ENCODE measurements at regions not wholly inside any gene's neighbourhood (a gene's known extent, or its start where the extent isn't known, plus 50 kb on each side); places are given as distances from the start of the nearest gene placed in this dataset.

- intact Hi-C loops (cut with DNase I, micrococcal nuclease): no loop called here
- H3K27me3 ChIP-seq (ENCODE audit: control insufficient read depth in 1 of 2, insufficient read depth in 2 of 2, low read length in 2 of 2): no peaks in the 10 kb centered on the region
- no peaks in the 10 kb centered on the region for H3K36me3 ChIP-seq (ENCODE audit: insufficient read depth, low read length)
- H3K9me3 Mint-ChIP-seq: no peaks in the 10 kb centered on the region
- TF ChIP-seq, protein P1, sequence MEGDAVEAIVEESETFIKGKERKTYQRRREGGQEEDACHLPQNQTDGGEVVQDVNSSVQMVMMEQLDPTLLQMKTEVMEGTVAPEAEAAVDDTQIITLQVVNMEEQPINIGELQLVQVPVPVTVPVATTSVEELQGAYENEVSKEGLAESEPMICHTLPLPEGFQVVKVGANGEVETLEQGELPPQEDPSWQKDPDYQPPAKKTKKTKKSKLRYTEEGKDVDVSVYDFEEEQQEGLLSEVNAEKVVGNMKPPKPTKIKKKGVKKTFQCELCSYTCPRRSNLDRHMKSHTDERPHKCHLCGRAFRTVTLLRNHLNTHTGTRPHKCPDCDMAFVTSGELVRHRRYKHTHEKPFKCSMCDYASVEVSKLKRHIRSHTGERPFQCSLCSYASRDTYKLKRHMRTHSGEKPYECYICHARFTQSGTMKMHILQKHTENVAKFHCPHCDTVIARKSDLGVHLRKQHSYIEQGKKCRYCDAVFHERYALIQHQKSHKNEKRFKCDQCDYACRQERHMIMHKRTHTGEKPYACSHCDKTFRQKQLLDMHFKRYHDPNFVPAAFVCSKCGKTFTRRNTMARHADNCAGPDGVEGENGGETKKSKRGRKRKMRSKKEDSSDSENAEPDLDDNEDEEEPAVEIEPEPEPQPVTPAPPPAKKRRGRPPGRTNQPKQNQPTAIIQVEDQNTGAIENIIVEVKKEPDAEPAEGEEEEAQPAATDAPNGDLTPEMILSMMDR (IDR thresholded peaks at IDR 0.05): no peak
- ATAC-seq (ENCODE audit: poor library complexity): no peak
- no peaks in the 10 kb centered on the region for H3K4me1 Mint-ChIP-seq (ENCODE audit: low read depth)
- H3K4me3 Mint-ChIP-seq: no peak overlapping the region
- no peak overlapping the region for H3K27ac ChIP-seq (ENCODE audit: low read depth in 1 of 2, low read length in 2 of 2)
- no peak overlapping the region for H3K4me3 ChIP-seq (ENCODE audit: low read length)
- ChIA-PET CTCF (no interaction called here), POLR2A (no interaction called here)
- no peak overlapping the region for H3K27ac Mint-ChIP-seq
- no peaks in the 10 kb centered on the region for H3K36me3 Mint-ChIP-seq (ENCODE audit: low read depth)
- H3K9me3 ChIP-seq (ENCODE audit: control insufficient read depth in 1 of 2, insufficient read depth in 1 of 2, low read length in 2 of 2): no peaks in the 10 kb centered on the region
- no peaks in the 10 kb centered on the region for H3K4me1 ChIP-seq (ENCODE audit: insufficient read depth, low read length)
- H3K27me3 Mint-ChIP-seq: peaks cover 9% of the 10 kb centered on the region
- no peak for DNase-seq
Measured at GRCh38 chr4:84407554-84408407, 91.3 kb downstream of the NKX6-1 start.

DNA sequence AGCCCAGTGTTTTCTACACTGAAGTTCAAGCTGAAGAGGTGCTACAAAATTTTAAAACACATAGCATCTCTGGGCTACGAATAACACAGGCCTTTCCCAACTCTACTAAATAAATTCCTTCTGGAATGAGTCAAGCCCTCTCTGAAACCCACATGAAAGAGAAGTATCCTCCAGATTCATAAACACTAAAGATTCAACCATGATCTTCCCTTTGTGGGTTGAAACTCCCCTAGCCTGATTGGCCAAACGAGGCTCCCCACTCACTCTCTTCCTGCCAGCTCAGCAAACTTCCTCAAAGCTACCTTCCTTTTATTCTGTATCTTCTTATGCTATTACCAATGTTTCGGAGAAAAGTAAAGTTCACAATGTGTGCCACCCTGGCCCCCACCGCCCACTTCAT, 95.4 kb downstream of the NKX6-1 start:
- Mint-ChIP-seq H3K9me3 (no peaks in the 10 kb centered on the region), H3K27me3 (peaks cover 17% of the 10 kb centered on the region), H3K4me3 (no peak overlapping the region), H3K4me1 (ENCODE audit: low read depth) (no peaks in the 10 kb centered on the region), H3K36me3 (ENCODE audit: low read depth) (no peaks in the 10 kb centered on the region), H3K27ac (no peak overlapping the region)
- TF ChIP-seq, protein P1 (IDR thresholded peaks at IDR 0.05): no peak
- ChIA-PET POLR2A (no interaction called here), CTCF (no interaction called here)
- H3K9me3 ChIP-seq (ENCODE audit: control insufficient read depth in 1 of 2, insufficient read depth in 1 of 2, low read length in 2 of 2): no peaks in the 10 kb centered on the region
- no peaks in the 10 kb centered on the region for H3K36me3 ChIP-seq (ENCODE audit: insufficient read depth, low read length)
- H3K4me1 ChIP-seq (ENCODE audit: insufficient read depth, low read length): no peaks in the 10 kb centered on the region
- no peak for DNase-seq
- H3K27me3 ChIP-seq (ENCODE audit: control insufficient read depth in 1 of 2, insufficient read depth in 2 of 2, low read length in 2 of 2): no peaks in the 10 kb centered on the region
- no peak overlapping the region for H3K4me3 ChIP-seq (ENCODE audit: low read length)
- ATAC-seq (ENCODE audit: poor library complexity): no peak
- intact Hi-C loops (cut with DNase I, micrococcal nuclease): no loop called here
- H3K27ac ChIP-seq (ENCODE audit: low read depth in 1 of 2, low read length in 2 of 2): no peak overlapping the region

- Histone ChIP-seq H3K27me3 (ENCODE audit: control insufficient read depth in 1 of 2, insufficient read depth in 2 of 2, low read length in 2 of 2) (no peaks in the 10 kb centered on the region), H3K4me3 (ENCODE audit: low read length) (no peak overlapping the region), H3K36me3 (ENCODE audit: insufficient read depth, low read length) (no peaks in the 10 kb centered on the region), H3K27ac (ENCODE audit: low read depth in 1 of 2, low read length in 2 of 2) (no peak overlapping the region), H3K9me3 (ENCODE audit: control insufficient read depth in 1 of 2, insufficient read depth in 1 of 2, low read length in 2 of 2) (no peaks in the 10 kb centered on the region), H3K4me1 (ENCODE audit: insufficient read depth, low read length) (no peaks in the 10 kb centered on the region)
- no peak for ATAC-seq (ENCODE audit: poor library complexity)
- no peak for DNase-seq
- H3K4me3 Mint-ChIP-seq: no peak overlapping the region
- H3K27me3 Mint-ChIP-seq: peaks cover 12% of the 10 kb centered on the region
- H3K9me3 Mint-ChIP-seq: no peaks in the 10 kb centered on the region
- POLR2A ChIA-PET: no interaction called here
- TF ChIP-seq, protein P1 (IDR thresholded peaks at IDR 0.05): no peak
- H3K4me1 Mint-ChIP-seq (ENCODE audit: low read depth): no peaks in the 10 kb centered on the region
- no peaks in the 10 kb centered on the region for H3K36me3 Mint-ChIP-seq (ENCODE audit: low read depth)
- intact Hi-C loops (cut with DNase I, micrococcal nuclease): no loop called here
- no peak overlapping the region for H3K27ac Mint-ChIP-seq
- CTCF ChIA-PET: no interaction called here
Measured at GRCh38 chr4:84401701-84402306, 97.3 kb downstream of the NKX6-1 start.
